HCT116 (cell line): ENCODE measurements at regions not wholly inside any gene's neighbourhood (a gene's known extent, or its start where the extent isn't known, plus 50 kb on each side); places are given as distances from the start of the nearest gene placed in this dataset.

Experiments used
- ATAC-seq: fragments of 200-7000 bp; cut with Tn5 transposase; 2 replicates; pipeline ENCODE4 v1.9.1; 2020; ENCODE audit warnings: mild to moderate bottlenecking, moderate library complexity
- BruUV-seq: library from RNA; stranded (reverse); fragments of 400-500 nt; replicated peaks from 2 replicates; lab custom pipeline; 2021; lab: Mats Ljungman, UMichigan
- CTCF ChIA-PET: fragments of 300-600 bp; sonication (Branson Sonifier 250); formaldehyde crosslinking; loops from one replicate; lab custom pipeline; 2021; ENCODE audit warnings: antibody characterized with exemption; lab: Charles Lee
- POLR2A ChIA-PET: fragments of 300-600, 350-600 bp; sonication (Branson Sonifier 250); formaldehyde crosslinking; loops from one replicate; lab custom pipeline; 2021; ENCODE audit warnings: antibody characterized with exemption; lab: Charles Lee
- RAD21 ChIA-PET, 2 experiments: fragments of 300-600 bp; sonication (Branson Sonifier 250); formaldehyde crosslinking; loops; one replicate each; lab custom pipeline; 2023; ENCODE audit warnings: low total read pairs in 2 of 2; ENCODE audit not compliant: uncharacterized antibody in 2 of 2, unreplicated experiment in 2 of 2, low non-redundant PET in 1 of 2; lab: Charles Lee
- DNase-seq: peaks from one replicate; pipeline ENCODE4 v3.0.0-alpha.2; 2010; ENCODE audit warnings: low read depth, low spot score
- H2AFZ ChIP-seq: fragments of 200-600 bp; shearing (Covaris generic), sonication (generic); 2 replicates; pipeline ENCODE4 v1.6.1; 2017; ENCODE audit warnings: low read depth, mixed run types, mixed read lengths, antibody characterized with exemption, low read length; ENCODE audit not compliant: poor library complexity, severe bottlenecking
- H3K27ac ChIP-seq: 2 replicates; pipeline ENCODE4 v1.5.1; 2012; ENCODE audit warnings: low read depth, low read length
- H3K27me3 ChIP-seq: fragments of 200-600 bp; sonication (generic); 2 replicates; pipeline ENCODE4 v1.6.1; 2016; ENCODE audit warnings: mixed run types, low read length, mixed read lengths; ENCODE audit not compliant: insufficient read depth
- H3K36me3 ChIP-seq, 2 experiments: fragments of 200-500 bp in 1 of 2; fragments of 200-600 bp in 1 of 2; sonication (Bioruptor generic) in 1 of 2; sonication (generic) in 1 of 2; 2 replicates each; pipeline versions ENCODE4 v1.5.1 to v1.6.1; 2014 to 2016; ENCODE audit warnings: low read length in 2 of 2, inconsistent platforms in 1 of 2, mixed read lengths in 1 of 2, mixed run types in 1 of 2; ENCODE audit not compliant: insufficient read depth in 2 of 2, control insufficient read depth in 1 of 2
- H3K4me1 ChIP-seq, 2 experiments: fragments of 200-600 bp in 1 of 2; sonication (generic) in 1 of 2; 2 replicates each; pipeline versions ENCODE4 v1.5.1 to v1.6.1; 2012 to 2017; ENCODE audit warnings: low read length in 2 of 2, inconsistent platforms in 1 of 2, mild to moderate bottlenecking in 1 of 2, mixed read lengths in 1 of 2, mixed run types in 1 of 2, moderate library complexity in 1 of 2; ENCODE audit not compliant: insufficient read depth in 2 of 2, control insufficient read depth in 1 of 2
- H3K4me2 ChIP-seq: fragments of 200-600 bp; sonication (generic); 2 replicates; pipeline ENCODE4 v1.6.1; 2017; ENCODE audit warnings: mixed run types, low read length, mixed read lengths
- H3K4me3 ChIP-seq, 2 experiments: fragments of 200-600 bp in 1 of 2; sonication (generic) in 1 of 2; replicated peaks in 1 of 2; 2 replicates each; pipeline ENCODE4 v1.5.1; 2011 to 2016; ENCODE audit warnings: low read length in 2 of 2, control low read depth in 1 of 2, low read depth in 1 of 2, mild to moderate bottlenecking in 1 of 2, mixed read lengths in 1 of 2, mixed run types in 1 of 2
- H3K79me2 ChIP-seq: fragments of 200-600 bp; sonication (generic); 2 replicates; pipeline ENCODE4 v1.6.1; 2017; ENCODE audit warnings: mild to moderate bottlenecking, mixed run types, low read length, moderate library complexity, mixed read lengths; ENCODE audit not compliant: insufficient read depth
- H3K9ac ChIP-seq: fragments of 200-600 bp; sonication (generic); 2 replicates; pipeline ENCODE4 v1.6.1; 2016; ENCODE audit warnings: low read length, mixed read lengths
- H3K9me2 ChIP-seq: fragments of 200-600 bp; sonication (generic), shearing (Covaris generic); 2 replicates; pipeline ENCODE4 v1.6.1; 2017; ENCODE audit warnings: mixed run types, mild to moderate bottlenecking, moderate library complexity; ENCODE audit not compliant: insufficient read depth
- H3K9me3 ChIP-seq, 2 experiments: fragments of 200-500 bp in 1 of 2; fragments of 200-600 bp in 1 of 2; sonication (Bioruptor generic) in 1 of 2; sonication (generic) in 1 of 2; 2 replicates each; pipeline ENCODE4 v1.6.1; 2014 to 2017; ENCODE audit warnings: low read length in 2 of 2, mixed read lengths in 2 of 2, inconsistent platforms in 1 of 2, low read depth in 1 of 2, mild to moderate bottlenecking in 1 of 2, mixed run types in 1 of 2, moderate library complexity in 1 of 2; ENCODE audit not compliant: control insufficient read depth in 1 of 2, insufficient read depth in 1 of 2
- H4K20me1 ChIP-seq: fragments of 200-600 bp; sonication (generic), shearing (Covaris generic); 2 replicates; pipeline ENCODE4 v1.6.1; 2017; ENCODE audit warnings: mixed run types, mild to moderate bottlenecking, moderate library complexity; ENCODE audit not compliant: insufficient read depth
- CEBPB ChIP-seq: IDR thresholded peaks from 2 replicates; pipeline ENCODE4 v1.6.1; 2012; ENCODE audit warnings: low read depth
- EGR1 ChIP-seq: IDR thresholded peaks from 2 replicates; pipeline ENCODE4 v1.6.1; 2012; ENCODE audit warnings: low read depth
- ELF1 ChIP-seq: IDR thresholded peaks from 2 replicates; pipeline ENCODE4 v1.6.1; 2012; ENCODE audit warnings: low read depth, borderline replicate concordance
- EZH2 ChIP-seq: fragments of 200-600 bp; sonication (generic); IDR thresholded peaks from 2 replicates; pipeline ENCODE4 v1.6.1; 2017; ENCODE audit warnings: antibody characterized with exemption, mixed run types
- EZH2phosphoT487 ChIP-seq: fragments of 200-600 bp; IDR thresholded peaks from 2 replicates; pipeline ENCODE4 v1.6.1; 2018; ENCODE audit warnings: antibody characterized with exemption, borderline replicate concordance
- JUND ChIP-seq: IDR thresholded peaks from 2 replicates; pipeline ENCODE4 v1.6.1; 2012
- RAD21 ChIP-seq: IDR thresholded peaks from 2 replicates; pipeline ENCODE4 v1.6.1; 2012; ENCODE audit warnings: low read depth, mild to moderate bottlenecking
- SIN3A ChIP-seq: IDR thresholded peaks from 2 replicates; pipeline ENCODE4 v1.6.1; 2012; ENCODE audit warnings: low read depth
- SP1 ChIP-seq: IDR thresholded peaks from 2 replicates; pipeline ENCODE4 v1.6.1; 2012; ENCODE audit warnings: low read depth
- TCF7L2 ChIP-seq: IDR thresholded peaks from 2 replicates; pipeline ENCODE4 v1.7.0; 2011; ENCODE audit warnings: borderline replicate concordance, inconsistent platforms; ENCODE audit not compliant: insufficient read depth, insufficient read length; ENCODE audit errors: extremely low read depth
- YY1 ChIP-seq: IDR thresholded peaks from 2 replicates; pipeline ENCODE4 v1.6.1; 2011; ENCODE audit warnings: low read length, low read depth, moderate library complexity, mild to moderate bottlenecking; ENCODE audit not compliant: insufficient replicate concordance; ENCODE audit errors: extremely low read depth
- ZNF274 ChIP-seq: fragments of 200-500 bp; sonication (Bioruptor generic); IDR thresholded peaks from 2 replicates; pipeline ENCODE4 v1.6.1; 2014; ENCODE audit warnings: mild to moderate bottlenecking, low read depth, low read length, inconsistent platforms
- intact Hi-C: fragments of 100-400 bp; cut with micrococcal nuclease; formaldehyde crosslinking; loops from 2 replicates; pipeline ENCODE4 v1.10.0; 2022
- TF ChIP-seq, protein P1 (sequence below): IDR thresholded peaks from 2 replicates; pipeline ENCODE4 v1.6.1; 2011; ENCODE audit warnings: mild to moderate bottlenecking, low read length, moderate library complexity; ENCODE audit not compliant: insufficient replicate concordance; ENCODE audit errors: extremely low read depth
- TF ChIP-seq, protein P2 (sequence below): IDR thresholded peaks from 2 replicates; pipeline ENCODE4 v1.6.1; 2012; ENCODE audit warnings: low read depth
- TF ChIP-seq, protein P3 (sequence below): IDR thresholded peaks from 2 replicates; pipeline ENCODE4 v1.6.1; 2012
- TF ChIP-seq, protein P4 (sequence below), 3 experiments: fragments of 200-600 bp in 1 of 3; sonication (generic) in 1 of 3; IDR thresholded peaks in 2 of 3; conservative IDR thresholded peaks in 1 of 3; 2 replicates each; pipeline ENCODE4 v1.5.1; 2012 to 2017; ENCODE audit warnings: low read depth in 2 of 3, low read length in 2 of 3, antibody characterized with exemption in 1 of 3, borderline replicate concordance in 1 of 3, control low read depth in 1 of 3, mild to moderate bottlenecking in 1 of 3, mixed read lengths in 1 of 3, mixed run types in 1 of 3, moderate library complexity in 1 of 3; ENCODE audit not compliant: insufficient read depth in 1 of 3

DNA sequence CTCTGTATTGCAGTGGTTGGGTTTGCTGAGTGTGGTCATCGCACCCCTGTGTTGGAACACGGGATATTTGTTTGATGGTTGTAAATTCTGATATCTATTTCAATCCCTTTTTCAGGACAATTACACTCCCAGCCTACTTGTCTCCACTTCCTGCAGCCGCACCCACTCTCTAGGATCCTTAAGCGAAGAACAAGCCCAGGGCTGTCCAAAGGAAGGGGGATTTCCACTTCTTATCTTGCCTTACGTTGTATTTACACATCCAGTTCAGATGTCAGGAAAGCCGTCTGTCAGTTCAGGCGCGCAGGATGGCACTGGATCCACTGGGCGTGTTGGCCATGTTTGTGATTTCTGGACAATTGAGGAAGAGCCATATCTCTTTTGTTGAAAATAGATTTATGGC is 834.5 kb upstream of the SALL3 start (continued):
- TF ChIP-seq YY1 (no peak), SP1 (no peak)
- TF ChIP-seq, all 23 proteins: peak for 0

DNA sequence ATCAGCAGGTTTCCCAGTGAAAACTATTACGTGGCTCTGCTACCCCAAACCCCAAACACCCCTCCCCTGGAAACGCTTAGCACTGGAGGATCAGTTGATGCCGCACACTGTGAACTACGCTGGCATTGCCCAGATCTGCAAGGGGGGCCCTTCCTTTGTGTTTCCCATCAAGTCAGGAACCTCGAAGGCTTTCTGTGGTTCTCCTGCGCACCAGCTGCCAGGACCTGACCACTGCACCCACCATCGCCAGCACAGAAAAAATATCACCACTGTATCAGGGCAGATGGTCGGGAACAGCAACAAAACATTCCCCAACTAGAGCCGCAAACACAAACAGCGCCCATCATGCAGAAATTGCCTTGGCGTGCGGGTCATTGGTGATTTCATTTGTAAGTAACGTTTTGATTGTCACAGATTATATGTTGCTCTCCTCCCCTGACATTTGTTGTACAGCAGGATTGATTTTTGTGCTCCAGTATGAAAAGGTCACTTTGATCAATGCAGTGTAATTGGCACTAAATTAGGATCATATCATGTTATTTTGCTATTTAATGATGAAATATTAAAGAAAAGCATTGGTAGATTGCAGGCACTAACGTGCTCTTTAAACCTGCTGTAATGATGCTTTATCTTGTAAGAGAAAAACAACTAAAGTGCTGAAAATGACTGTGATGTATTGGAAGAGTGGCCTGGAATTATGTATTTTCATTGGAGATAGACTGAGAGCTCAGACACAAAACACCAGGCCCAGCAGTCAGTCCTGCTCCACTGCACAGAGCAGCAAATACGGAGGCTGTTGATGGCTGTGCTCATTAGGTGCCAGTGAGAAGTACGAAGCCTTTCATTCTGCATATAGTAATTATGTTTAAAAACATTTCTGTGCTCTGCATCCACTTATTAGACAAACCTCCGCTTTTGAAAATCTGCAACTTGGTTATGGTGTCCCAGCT is 833.2 kb upstream of the SALL3 start:
- Histone ChIP-seq H3K4me1 (no peaks in the 10 kb centered on the region), H3K36me3 (no peaks in the 10 kb centered on the region), H3K27me3 (no peaks in the 10 kb centered on the region), H3K4me3 (no peak overlapping the region), H4K20me1 (no peaks in the 10 kb centered on the region), H3K79me2 (no peaks in the 10 kb centered on the region), H3K9ac (no peak overlapping the region), H3K9me2 (no peaks in the 10 kb centered on the region), H3K27ac (no peak overlapping the region), H2AFZ (no peak overlapping the region), H3K4me2 (no peak overlapping the region), H3K9me3 (peaks cover 21 to 22% of the 10 kb centered on the region in 2 experiments; a peak in 3 of 4 replicates)
- intact Hi-C loops, result no loop called here
- ChIA-PET CTCF (no interaction called here), RAD21 (no interaction called here), POLR2A (no interaction called here)
- DNase-seq, result no peak
- no peak for ATAC-seq
- no TSS peak for BruUV-seq
- TF ChIP-seq ZNF274, result no peak
- no peak for TF ChIP-seq SIN3A
- TF ChIP-seq, protein P1, sequence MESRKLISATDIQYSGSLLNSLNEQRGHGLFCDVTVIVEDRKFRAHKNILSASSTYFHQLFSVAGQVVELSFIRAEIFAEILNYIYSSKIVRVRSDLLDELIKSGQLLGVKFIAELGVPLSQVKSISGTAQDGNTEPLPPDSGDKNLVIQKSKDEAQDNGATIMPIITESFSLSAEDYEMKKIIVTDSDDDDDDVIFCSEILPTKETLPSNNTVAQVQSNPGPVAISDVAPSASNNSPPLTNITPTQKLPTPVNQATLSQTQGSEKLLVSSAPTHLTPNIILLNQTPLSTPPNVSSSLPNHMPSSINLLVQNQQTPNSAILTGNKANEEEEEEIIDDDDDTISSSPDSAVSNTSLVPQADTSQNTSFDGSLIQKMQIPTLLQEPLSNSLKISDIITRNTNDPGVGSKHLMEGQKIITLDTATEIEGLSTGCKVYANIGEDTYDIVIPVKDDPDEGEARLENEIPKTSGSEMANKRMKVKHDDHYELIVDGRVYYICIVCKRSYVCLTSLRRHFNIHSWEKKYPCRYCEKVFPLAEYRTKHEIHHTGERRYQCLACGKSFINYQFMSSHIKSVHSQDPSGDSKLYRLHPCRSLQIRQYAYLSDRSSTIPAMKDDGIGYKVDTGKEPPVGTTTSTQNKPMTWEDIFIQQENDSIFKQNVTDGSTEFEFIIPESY, result no peak
- TF ChIP-seq, protein P2, sequence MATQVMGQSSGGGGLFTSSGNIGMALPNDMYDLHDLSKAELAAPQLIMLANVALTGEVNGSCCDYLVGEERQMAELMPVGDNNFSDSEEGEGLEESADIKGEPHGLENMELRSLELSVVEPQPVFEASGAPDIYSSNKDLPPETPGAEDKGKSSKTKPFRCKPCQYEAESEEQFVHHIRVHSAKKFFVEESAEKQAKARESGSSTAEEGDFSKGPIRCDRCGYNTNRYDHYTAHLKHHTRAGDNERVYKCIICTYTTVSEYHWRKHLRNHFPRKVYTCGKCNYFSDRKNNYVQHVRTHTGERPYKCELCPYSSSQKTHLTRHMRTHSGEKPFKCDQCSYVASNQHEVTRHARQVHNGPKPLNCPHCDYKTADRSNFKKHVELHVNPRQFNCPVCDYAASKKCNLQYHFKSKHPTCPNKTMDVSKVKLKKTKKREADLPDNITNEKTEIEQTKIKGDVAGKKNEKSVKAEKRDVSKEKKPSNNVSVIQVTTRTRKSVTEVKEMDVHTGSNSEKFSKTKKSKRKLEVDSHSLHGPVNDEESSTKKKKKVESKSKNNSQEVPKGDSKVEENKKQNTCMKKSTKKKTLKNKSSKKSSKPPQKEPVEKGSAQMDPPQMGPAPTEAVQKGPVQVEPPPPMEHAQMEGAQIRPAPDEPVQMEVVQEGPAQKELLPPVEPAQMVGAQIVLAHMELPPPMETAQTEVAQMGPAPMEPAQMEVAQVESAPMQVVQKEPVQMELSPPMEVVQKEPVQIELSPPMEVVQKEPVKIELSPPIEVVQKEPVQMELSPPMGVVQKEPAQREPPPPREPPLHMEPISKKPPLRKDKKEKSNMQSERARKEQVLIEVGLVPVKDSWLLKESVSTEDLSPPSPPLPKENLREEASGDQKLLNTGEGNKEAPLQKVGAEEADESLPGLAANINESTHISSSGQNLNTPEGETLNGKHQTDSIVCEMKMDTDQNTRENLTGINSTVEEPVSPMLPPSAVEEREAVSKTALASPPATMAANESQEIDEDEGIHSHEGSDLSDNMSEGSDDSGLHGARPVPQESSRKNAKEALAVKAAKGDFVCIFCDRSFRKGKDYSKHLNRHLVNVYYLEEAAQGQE, result no peak
- TF ChIP-seq, protein P3, sequence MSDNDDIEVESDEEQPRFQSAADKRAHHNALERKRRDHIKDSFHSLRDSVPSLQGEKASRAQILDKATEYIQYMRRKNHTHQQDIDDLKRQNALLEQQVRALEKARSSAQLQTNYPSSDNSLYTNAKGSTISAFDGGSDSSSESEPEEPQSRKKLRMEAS, result no peak
- no peak for TF ChIP-seq ELF1
- no peak for TF ChIP-seq YY1
- no peak for TF ChIP-seq RAD21
- TF ChIP-seq EZH2, result no peak
- TF ChIP-seq, protein P4, sequence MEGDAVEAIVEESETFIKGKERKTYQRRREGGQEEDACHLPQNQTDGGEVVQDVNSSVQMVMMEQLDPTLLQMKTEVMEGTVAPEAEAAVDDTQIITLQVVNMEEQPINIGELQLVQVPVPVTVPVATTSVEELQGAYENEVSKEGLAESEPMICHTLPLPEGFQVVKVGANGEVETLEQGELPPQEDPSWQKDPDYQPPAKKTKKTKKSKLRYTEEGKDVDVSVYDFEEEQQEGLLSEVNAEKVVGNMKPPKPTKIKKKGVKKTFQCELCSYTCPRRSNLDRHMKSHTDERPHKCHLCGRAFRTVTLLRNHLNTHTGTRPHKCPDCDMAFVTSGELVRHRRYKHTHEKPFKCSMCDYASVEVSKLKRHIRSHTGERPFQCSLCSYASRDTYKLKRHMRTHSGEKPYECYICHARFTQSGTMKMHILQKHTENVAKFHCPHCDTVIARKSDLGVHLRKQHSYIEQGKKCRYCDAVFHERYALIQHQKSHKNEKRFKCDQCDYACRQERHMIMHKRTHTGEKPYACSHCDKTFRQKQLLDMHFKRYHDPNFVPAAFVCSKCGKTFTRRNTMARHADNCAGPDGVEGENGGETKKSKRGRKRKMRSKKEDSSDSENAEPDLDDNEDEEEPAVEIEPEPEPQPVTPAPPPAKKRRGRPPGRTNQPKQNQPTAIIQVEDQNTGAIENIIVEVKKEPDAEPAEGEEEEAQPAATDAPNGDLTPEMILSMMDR (IDR thresholded peaks at IDR 0.05 in 2 of 3, conservative IDR thresholded peaks at IDR 0.05 in 1 of 3; ENCODE audit: borderline replicate concordance in 1 of 3, insufficient read depth in 1 of 3, low read depth in 2 of 3, low read length in 2 of 3), result no peak
- TF ChIP-seq EZH2phosphoT487, result no peak
- TF ChIP-seq CEBPB, result no peak
- no peak for TF ChIP-seq TCF7L2
- TF ChIP-seq JUND, result no peak
- no peak for TF ChIP-seq EGR1
